ENCODE measurements at regions not wholly inside any gene's neighbourhood (a gene's known extent, or its start where the extent isn't known, plus 50 kb on each side); places are given as distances from the start of the nearest gene placed in this dataset.

DNA sequence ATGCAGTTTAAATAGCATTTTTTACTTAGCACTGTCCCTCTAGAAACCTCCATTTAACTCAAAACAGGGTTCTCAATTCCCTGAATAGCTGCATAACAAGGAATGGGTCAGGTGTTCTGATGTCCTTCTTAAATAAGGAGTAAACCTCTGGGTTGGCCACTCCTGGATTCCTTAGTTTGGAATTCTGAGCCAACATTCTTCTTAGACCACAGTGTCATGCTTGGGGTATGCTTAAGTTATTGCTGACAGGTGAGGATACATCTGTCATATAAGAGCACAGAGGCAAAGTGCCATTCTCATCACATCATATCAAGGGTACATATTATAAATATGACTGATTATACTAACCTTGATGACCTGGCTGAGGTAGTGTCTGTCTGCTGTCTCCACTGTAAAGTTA lies 179.9 kb upstream of the SEMA6A start:
- TF ChIP-seq POLR2A (IDR thresholded peaks at IDR 0.05; ENCODE audit: low read length), result no peak
- TF ChIP-seq GATA1 (IDR thresholded peaks at IDR 0.05; ENCODE audit: low read depth, low read length), result no peak
- no peak for DNase-seq

DNA sequence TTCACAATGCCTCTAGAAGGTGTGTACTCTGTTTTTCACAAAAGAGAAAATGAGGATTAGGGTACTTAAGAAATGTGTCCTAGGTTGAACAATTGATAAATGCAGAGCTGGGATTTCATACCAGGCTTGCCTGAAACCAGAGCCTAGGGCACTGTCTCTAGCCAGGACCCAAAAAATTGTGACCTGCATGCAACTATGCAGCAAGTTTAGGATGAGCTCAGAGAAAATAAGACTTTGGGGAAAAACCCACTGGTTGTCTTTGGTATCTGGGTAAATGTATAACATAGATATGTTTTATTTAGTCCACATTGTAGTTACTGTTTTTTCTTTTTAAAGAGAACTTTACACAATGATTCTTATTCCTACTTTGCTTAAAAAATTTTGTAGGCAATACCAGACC lies 177.1 kb upstream of the SEMA6A start:
- no peak for DNase-seq
- no peak for TF ChIP-seq GATA1 (IDR thresholded peaks at IDR 0.05; ENCODE audit: low read depth, low read length)

DNA sequence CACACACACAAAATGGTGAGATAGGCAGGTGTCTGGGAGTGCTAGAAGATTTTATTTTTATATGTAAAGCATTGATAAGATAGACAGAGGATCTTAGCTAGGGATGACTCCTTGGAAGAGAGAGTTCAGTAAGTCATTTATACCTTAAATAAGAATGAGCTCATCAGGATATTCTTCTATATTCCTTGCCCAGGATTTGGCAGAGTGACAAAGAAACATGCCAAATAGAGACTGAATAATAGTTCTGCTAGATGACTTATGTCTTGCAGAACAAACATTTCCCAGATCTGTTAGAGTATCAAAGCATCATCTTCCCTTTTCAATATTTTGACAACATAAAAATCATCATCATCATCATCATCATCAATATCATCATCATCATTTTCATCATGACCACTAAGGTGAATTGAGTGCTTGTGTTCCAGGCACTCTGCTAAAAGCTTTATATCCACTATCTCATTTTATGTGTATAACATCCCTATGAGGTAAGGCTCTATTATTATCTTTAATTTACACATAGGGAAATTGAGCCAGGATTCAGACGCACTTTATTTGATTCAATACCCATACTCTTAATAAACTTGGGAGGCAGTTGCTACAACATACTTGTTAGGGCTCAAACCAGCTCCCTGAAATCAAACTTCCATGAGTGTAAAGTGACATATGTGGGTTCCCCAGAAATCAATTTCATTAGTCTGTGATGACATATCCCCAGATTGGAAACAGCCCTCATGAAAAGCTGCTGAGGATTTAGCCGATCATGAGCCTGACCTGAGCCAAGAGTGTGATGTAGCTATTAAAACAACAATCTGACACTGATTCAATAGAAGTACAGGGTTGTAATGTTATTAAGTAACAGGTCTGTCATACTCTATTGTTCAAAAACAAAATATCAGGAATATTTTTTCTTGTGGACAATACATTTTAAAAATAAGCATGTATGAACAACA lies 176.3 kb upstream of the SEMA6A start:
- DNase-seq, result no peak
- TF ChIP-seq GATA1 (IDR thresholded peaks at IDR 0.05; ENCODE audit: low read depth, low read length), result no peak
- no peak for TF ChIP-seq POLR2A (IDR thresholded peaks at IDR 0.05; ENCODE audit: low read length)

DNA sequence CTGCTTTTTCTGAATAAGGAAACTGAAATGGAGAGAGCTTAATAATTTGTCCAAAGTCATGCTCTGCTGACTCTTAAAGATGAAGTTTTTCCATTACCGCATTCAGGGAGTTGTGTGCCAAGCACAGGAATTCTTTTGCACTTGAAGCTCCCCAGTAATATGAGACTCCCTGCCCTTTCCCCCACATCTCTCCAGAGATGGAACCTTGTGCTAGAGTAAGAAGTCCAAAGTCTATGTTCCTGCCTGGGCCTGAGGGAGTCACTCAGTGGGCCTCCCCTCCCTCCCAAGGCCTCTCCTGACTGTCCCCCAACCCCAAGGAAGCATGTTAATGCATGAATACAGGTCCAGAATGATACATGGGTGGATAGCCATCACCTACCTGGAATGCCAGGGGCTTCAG lies 173.3 kb upstream of the SEMA6A start:
- no peak for DNase-seq
- TF ChIP-seq GATA1 (IDR thresholded peaks at IDR 0.05; ENCODE audit: low read depth, low read length) (no peak), POLR2A (IDR thresholded peaks at IDR 0.05; ENCODE audit: low read length) (no peak)

DNA sequence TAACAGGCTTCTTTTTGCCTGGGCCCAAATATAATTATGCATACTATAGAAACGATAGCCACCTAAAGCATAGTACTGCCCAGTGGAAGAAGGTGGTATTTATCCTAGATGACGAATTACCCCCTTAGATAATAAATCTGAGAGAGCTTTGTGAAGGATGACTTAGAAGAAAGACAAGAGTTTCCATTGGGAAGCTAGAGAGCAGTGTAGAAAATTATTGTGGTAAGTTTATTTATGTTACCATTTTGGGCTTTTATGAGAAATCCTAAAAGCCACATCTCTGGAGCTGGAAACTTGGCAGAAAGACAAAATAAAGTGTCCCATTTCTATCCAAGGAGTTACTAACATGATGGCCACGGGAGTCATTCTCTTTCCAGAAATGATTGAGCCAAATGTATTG lies 172.0 kb upstream of the SEMA6A start:
- DNase-seq, result no peak
- TF ChIP-seq POLR2A (IDR thresholded peaks at IDR 0.05; ENCODE audit: low read length), result no peak
- no peak for TF ChIP-seq GATA1 (IDR thresholded peaks at IDR 0.05; ENCODE audit: low read depth, low read length)

DNA sequence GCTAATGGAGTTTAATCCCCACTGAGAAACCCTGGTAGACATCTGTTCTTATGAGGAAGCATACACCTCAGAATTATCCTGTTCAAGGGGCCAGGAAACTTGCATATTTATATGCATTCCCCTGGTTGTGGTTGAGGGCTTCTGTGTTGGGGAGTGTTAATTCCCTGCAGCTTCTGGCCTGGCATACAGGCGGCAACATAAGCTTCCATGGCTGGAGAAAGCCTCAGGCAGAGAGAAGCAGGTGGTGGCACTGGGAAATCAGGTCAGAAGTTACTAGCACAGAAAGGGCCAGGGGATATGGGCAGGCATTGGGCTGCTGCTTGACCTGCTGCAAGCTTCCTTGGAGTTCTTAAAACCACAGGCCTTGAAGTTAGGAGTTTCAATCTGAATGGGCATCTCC lies 166.1 kb upstream of the SEMA6A start:
- DNase-seq, result no peak
- no peak for TF ChIP-seq GATA1 (IDR thresholded peaks at IDR 0.05; ENCODE audit: low read depth, low read length)
- TF ChIP-seq POLR2A (IDR thresholded peaks at IDR 0.05; ENCODE audit: low read length), result no peak

DNA sequence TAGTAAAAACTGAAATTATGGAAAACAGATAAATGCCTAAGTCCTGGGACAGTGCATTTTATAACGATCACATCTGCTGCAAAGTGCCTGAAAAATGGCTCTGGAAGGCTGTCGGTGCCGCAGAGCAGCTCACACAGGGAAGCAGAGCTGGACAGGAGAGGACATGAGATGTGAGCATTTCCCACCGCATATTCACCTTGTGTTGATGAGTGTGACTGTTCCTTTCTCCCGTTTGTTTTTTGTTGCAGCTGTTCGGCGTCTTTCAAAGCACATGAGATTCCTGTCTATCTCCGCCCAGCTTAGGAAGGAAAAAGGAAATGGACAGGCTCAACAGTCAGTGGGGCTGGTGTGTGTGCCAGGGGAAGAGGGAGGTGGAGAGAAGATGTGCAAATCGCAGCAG lies 164.9 kb upstream of the SEMA6A start:
- DNase-seq, result no peak
- TF ChIP-seq POLR2A (IDR thresholded peaks at IDR 0.05; ENCODE audit: low read length), result no peak
- no peak for TF ChIP-seq GATA1 (IDR thresholded peaks at IDR 0.05; ENCODE audit: low read depth, low read length)

DNA sequence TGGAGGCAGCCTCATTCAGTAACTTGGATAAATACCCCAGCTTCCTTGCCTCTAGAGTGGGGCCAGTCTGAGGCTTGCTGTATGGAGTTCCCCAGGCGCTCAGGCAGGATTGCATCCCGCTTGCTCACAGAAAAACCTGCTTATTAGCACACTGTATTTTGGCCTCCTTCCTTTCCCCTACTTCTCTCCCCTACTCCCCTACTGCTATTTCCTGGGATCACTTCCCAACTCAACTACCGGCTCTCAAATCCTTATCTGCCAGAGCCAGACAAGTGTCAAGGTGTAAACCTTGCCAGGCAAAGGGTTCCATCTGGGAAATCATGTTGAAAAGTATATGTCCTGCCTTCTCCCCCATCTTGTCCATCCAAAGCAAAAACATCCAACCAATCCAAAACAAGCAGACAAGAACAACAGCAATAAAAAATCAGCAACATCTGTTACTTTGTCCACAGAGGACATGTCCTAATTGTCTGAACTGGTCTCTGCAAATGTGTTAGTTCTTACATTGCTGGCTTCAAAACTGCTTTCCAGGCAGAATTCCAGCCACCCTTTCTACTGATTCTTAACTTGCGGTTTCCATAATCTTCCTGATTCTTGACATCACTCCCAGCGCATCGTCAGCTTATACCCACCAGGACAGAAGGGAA lies 164.1 kb upstream of the SEMA6A start:
- TF ChIP-seq GATA1 (IDR thresholded peaks at IDR 0.05; ENCODE audit: low read depth, low read length) (no peak), POLR2A (IDR thresholded peaks at IDR 0.05; ENCODE audit: low read length) (no peak)
- no peak for DNase-seq

DNA sequence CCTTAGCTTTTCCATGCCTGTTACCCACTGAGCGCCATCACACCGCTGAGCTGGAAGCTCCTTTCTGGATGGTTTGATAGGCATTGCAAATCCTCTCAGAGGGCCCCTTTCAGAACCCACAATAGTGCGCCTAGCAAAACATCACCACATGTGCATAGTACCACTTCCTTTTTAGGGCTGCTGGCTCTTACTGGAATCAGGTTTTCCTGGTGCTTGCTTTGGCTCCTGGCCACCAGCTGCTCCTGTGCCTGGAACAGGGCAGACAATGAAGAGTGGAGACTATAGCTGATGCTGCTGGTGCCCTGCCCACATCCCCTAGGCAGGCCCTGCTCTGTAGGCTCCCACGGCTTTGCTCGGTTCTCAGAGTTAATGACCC lies 163.6 kb upstream of the SEMA6A start:
- TF ChIP-seq POLR2A (IDR thresholded peaks at IDR 0.05; ENCODE audit: low read length) (no peak), GATA1 (IDR thresholded peaks at IDR 0.05; ENCODE audit: low read depth, low read length) (no peak)
- DNase-seq, result no peak

DNA sequence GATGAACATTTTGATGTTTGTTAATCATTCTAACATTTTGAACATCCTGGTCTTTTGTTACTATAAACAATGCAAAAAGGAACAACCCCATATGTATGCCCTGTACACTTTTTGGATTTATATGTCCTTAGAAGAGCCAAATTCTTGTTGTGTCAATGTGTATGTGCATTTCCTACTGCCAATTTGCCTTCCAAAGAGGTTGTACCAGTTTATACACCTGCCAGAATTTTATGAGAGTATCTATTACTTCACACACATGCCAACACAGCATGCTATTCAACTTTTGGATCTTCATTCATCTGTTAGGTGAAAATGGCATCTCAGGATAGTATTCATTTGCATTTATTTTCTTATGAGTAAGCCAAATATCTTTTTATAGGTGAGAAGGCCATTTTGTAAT lies 162.0 kb upstream of the SEMA6A start:
- TF ChIP-seq GATA1 (IDR thresholded peaks at IDR 0.05; ENCODE audit: low read depth, low read length) (no peak), POLR2A (IDR thresholded peaks at IDR 0.05; ENCODE audit: low read length) (no peak)
- DNase-seq, result no peak

DNA sequence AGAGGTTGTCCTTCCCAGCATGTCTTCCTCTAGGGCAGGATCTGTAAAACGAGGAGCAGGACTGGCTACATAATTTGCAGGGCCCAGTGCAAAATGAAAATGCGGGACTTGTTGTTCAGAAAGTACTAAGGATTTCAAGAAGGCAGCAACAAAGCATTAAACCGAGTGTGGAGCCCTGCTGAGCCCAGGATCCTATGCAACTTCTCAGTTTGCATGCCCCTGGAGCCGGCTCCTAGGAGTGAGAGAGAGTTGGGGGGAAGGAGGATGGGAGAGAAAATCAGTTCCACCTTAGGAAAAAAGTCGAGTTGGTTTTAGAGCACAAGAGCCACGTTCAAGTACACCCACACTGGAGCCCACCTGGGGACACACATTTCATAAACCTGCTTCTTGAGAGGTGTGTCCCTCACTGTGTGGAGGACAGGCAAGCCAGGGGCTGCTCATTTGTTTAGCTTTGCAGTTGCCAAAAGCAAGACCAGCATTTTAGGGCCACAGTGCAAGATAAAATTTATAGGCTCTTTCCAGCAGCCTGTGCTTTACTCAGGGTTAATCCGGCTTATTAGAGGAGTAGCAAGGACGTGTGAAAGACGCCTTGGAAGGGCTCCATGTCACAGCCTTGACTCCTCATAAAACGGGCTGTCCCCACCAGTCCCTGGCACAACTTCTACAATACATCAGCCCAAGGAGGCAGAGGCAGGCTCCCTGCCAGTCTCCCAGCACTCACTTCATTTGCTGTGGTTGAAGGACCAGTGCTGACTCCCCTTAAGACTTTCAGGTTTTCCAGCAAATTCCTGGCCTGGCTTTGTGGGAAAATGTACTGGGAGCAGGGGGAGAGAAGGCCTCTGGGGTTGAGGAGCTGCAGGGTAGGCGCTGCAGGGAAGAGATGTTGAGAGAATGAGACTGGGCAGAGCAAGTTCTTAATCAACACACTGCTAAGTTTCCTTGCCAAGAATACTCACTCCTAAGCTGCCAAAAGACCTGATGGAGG lies 159.7 kb upstream of the SEMA6A start:
- no peak for TF ChIP-seq GATA1 (IDR thresholded peaks at IDR 0.05; ENCODE audit: low read depth, low read length)
- TF ChIP-seq POLR2A (IDR thresholded peaks at IDR 0.05; ENCODE audit: low read length), result no peak
- no peak for DNase-seq

DNA sequence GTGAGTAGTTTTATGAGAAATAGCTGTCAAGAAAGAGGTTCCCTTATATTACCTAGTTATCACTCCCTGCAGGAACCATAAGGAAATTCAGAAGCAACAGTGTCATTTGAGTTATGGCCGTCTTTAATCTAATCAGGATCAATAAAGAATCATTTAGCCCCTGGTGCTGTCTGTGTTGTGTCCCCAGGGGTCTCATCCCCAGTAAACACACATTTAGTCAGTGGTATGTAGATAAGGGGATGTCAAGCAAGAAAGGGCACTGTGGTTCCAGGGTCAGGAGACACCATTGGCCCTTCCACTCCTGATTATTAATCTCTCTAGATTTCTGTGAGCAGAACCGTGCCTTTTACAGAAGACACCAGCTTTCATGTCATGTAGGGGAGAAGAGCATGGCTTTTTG lies 158.0 kb upstream of the SEMA6A start:
- no peak for TF ChIP-seq GATA1 (IDR thresholded peaks at IDR 0.05; ENCODE audit: low read depth, low read length)
- no peak for TF ChIP-seq POLR2A (IDR thresholded peaks at IDR 0.05; ENCODE audit: low read length)
- no peak for DNase-seq

DNA sequence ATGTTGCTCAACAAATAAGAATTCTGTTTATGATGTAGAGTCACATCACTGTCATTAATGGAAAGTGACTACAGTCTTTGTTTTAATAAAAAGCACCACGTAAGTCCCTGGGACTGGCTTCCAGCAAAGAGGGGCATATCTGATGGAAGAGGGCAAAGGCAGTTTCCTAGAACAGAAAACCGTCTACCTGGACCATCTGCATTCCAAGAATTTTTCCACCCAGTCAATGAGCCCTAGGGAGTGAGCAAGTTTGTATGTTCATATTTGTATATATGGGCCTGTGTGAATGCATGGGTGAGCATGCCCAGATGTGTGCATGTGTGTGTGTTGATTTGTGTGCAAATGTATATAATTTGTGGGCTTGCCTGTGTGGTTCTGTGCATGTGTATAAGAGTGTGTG lies 156.8 kb upstream of the SEMA6A start:
- no peak for TF ChIP-seq GATA1 (IDR thresholded peaks at IDR 0.05; ENCODE audit: low read depth, low read length)
- no peak for TF ChIP-seq POLR2A (IDR thresholded peaks at IDR 0.05; ENCODE audit: low read length)
- no peak for DNase-seq

DNA sequence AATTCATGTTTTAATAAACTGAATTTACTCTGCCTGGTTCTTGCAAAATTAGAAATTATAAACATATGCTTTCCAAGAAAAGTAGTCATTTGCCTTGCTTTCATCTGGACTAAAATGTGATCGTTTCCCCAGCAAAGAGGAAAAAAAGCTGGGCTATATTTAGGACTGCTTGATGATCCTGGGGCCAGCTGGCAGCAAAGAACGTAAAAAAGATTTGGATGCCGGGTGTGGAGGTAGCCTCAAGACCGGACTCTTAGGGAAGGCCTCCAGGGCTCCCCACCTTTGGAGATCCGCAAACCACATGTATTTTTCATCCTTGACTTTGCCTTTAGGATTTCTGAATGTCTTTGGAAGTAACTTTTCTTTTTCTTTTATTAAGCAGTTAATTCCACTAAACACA lies 156.1 kb upstream of the SEMA6A start:
- TF ChIP-seq POLR2A (IDR thresholded peaks at IDR 0.05; ENCODE audit: low read length) (no peak), GATA1 (IDR thresholded peaks at IDR 0.05; ENCODE audit: low read depth, low read length) (no peak)
- no peak for DNase-seq
